ENCODE measurements at regions not wholly inside any gene's neighbourhood (a gene's known extent, or its start where the extent isn't known, plus 50 kb on each side); places are given as distances from the start of the nearest gene placed in this dataset.

- H3K36me3 Mint-ChIP-seq: peaks cover 10% of the 10 kb centered on the region
- no peak for ATAC-seq
- CTCF ChIA-PET: no interaction called here
- no peak overlapping the region for H3K4me3 Mint-ChIP-seq
- peaks cover 10% of the 10 kb centered on the region for H3K9me3 Mint-ChIP-seq
- peaks cover 11% of the 10 kb centered on the region for H3K27me3 Mint-ChIP-seq (ENCODE audit: low read depth)
- TF ChIP-seq E2F4 (CRISPR knock-in tag; IDR thresholded peaks at IDR 0.05; ENCODE audit: borderline replicate concordance, low read depth): no peak
- no peak for TF ChIP-seq MYBL2 (CRISPR knock-in tag; IDR thresholded peaks at IDR 0.05)
- no peak for TF ChIP-seq GRHL2 (CRISPR knock-in tag; IDR thresholded peaks at IDR 0.05; ENCODE audit: insufficient replicate concordance, severe bottlenecking)
- no peak for TF ChIP-seq ERG (CRISPR knock-in tag; IDR thresholded peaks at IDR 0.05)
- no peak for TF ChIP-seq JAZF1 (CRISPR knock-in tag; IDR thresholded peaks at IDR 0.05)
- no peak for TF ChIP-seq CREM (CRISPR knock-in tag; IDR thresholded peaks at IDR 0.05)
- no peak for TF ChIP-seq CBFB (CRISPR knock-in tag; IDR thresholded peaks at IDR 0.05; ENCODE audit: low read depth)
- no peak for TF ChIP-seq TEAD1 (CRISPR knock-in tag; IDR thresholded peaks at IDR 0.05)
- no peak for TF ChIP-seq CTCF (IDR thresholded peaks at IDR 0.05)
- TF ChIP-seq ZNF396 (CRISPR knock-in tag; IDR thresholded peaks at IDR 0.05; ENCODE audit: borderline replicate concordance): no peak
- no peak for TF ChIP-seq CREB1 (CRISPR knock-in tag; IDR thresholded peaks at IDR 0.05)
- no peak for TF ChIP-seq ETV6 (CRISPR knock-in tag; IDR thresholded peaks at IDR 0.05)
- DNase-seq (ENCODE audit: low spot score): no peak
- no peaks in the 10 kb centered on the region for H3K4me1 Mint-ChIP-seq
- POLR2A ChIA-PET: no interaction called here
- H3K27ac Mint-ChIP-seq: no peak overlapping the region
Measured at GRCh38 chr6:170212956-170213636, 77.8 kb downstream of the DLL1 start.

GRCh38 chr6:170212051-170212756, 78.7 kb downstream of the DLL1 start:
- ChIA-PET CTCF (no interaction called here), POLR2A (no interaction called here)
- ATAC-seq (no peak), DNase-seq (ENCODE audit: low spot score) (no peak)
- Mint-ChIP-seq H3K27ac (no peak overlapping the region), H3K9me3 (peaks cover 10% of the 10 kb centered on the region), H3K27me3 (ENCODE audit: low read depth) (peaks cover 11% of the 10 kb centered on the region), H3K36me3 (peaks cover 10% of the 10 kb centered on the region), H3K4me3 (no peak overlapping the region), H3K4me1 (no peaks in the 10 kb centered on the region)
- TF ChIP-seq NFATC4 (CRISPR knock-in tag; IDR thresholded peaks at IDR 0.05) (no peak), ZNF263 (CRISPR knock-in tag; IDR thresholded peaks at IDR 0.05; ENCODE audit: low read depth) (no peak), IRF2 (CRISPR knock-in tag; IDR thresholded peaks at IDR 0.05; ENCODE audit: borderline replicate concordance, low read depth) (no peak), ZNF219 (CRISPR knock-in tag; IDR thresholded peaks at IDR 0.05; ENCODE audit: borderline replicate concordance) (no peak), ERG (CRISPR knock-in tag; IDR thresholded peaks at IDR 0.05) (no peak), TEAD4 (CRISPR knock-in tag; IDR thresholded peaks at IDR 0.05) (no peak), ATF3 (CRISPR knock-in tag; conservative IDR thresholded peaks at IDR 0.05) (no peak), TEAD1 (CRISPR knock-in tag; IDR thresholded peaks at IDR 0.05) (no peak), FOXP4 (CRISPR knock-in tag; IDR thresholded peaks at IDR 0.05) (no peak), RELA (CRISPR knock-in tag; IDR thresholded peaks at IDR 0.05; ENCODE audit: borderline replicate concordance) (no peak), FOXJ3 (CRISPR knock-in tag; IDR thresholded peaks at IDR 0.05; ENCODE audit: borderline replicate concordance) (no peak), NFYB (CRISPR knock-in tag; conservative IDR thresholded peaks at IDR 0.05; ENCODE audit: low read depth) (no peak)
- TF ChIP-seq, protein P1, sequence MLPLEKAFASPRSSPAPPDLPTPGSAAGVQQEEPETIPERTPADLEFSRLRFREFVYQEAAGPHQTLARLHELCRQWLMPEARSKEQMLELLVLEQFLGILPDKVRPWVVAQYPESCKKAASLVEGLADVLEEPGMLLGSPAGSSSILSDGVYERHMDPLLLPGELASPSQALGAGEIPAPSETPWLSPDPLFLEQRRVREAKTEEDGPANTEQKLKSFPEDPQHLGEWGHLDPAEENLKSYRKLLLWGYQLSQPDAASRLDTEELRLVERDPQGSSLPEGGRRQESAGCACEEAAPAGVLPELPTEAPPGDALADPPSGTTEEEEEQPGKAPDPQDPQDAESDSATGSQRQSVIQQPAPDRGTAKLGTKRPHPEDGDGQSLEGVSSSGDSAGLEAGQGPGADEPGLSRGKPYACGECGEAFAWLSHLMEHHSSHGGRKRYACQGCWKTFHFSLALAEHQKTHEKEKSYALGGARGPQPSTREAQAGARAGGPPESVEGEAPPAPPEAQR (CRISPR knock-in tag; IDR thresholded peaks at IDR 0.05): no peak

Data from WTC11 (cell line).